Peyer's patch (tissue), 4 donors: ENCODE measurements at regions not wholly inside any gene's neighbourhood (a gene's known extent, or its start where the extent isn't known, plus 50 kb on each side); places are given as distances from the start of the nearest gene placed in this dataset.

Experiments used
- DNase-seq, 3 donors: peaks; one replicate each; pipeline ENCODE4 v3.0.0-alpha.2; 2017 to 2019
- H3K27ac ChIP-seq, 4 donors: fragments of 200-600 bp; sonication (generic); one replicate each; pipeline ENCODE4 v1.5.1; 2016 to 2019
- H3K27me3 ChIP-seq, 2 donors: fragments of 200-600 bp; sonication (generic); one replicate each; pipeline ENCODE4 v1.5.1; 2019
- H3K36me3 ChIP-seq, 3 donors: fragments of 200-600 bp; sonication (generic); one replicate each; pipeline ENCODE4 v1.5.1; 2016 to 2019
- H3K4me1 ChIP-seq, 4 donors: fragments of 200-600 bp; sonication (generic); one replicate each; pipeline ENCODE4 v1.5.1; 2016 to 2019
- H3K4me3 ChIP-seq, 4 donors: fragments of 200-600 bp; sonication (generic); 1 replicate in 3 of 4; 2 replicates in 1 of 4; pipeline ENCODE4 v1.5.1; 2016 to 2019; ENCODE audit warnings: mild to moderate bottlenecking in 1 of 4
- H3K9me3 ChIP-seq, 4 donors: fragments of 200-600 bp; sonication (generic); one replicate each; pipeline ENCODE4 v1.5.1; 2016 to 2019; ENCODE audit warnings: mild to moderate bottlenecking in 1 of 4
- CTCF ChIP-seq, 6 experiments: fragments of 450-650 bp in 4 of 6; fragments of 200-600 bp in 2 of 6; sonication (generic) in 1 of 6; IDR thresholded peaks; one replicate each; pipeline ENCODE4 v1.5.1; 2017 to 2019; ENCODE audit warnings: antibody characterized with exemption in 6 of 6, mild to moderate bottlenecking in 3 of 6, moderate library complexity in 1 of 6
- POLR2A ChIP-seq, 2 donors: fragments of 450-650 bp; IDR thresholded peaks; one replicate each; pipeline ENCODE4 v1.5.1; 2017; ENCODE audit warnings: antibody characterized with exemption in 2 of 2, mild to moderate bottlenecking in 2 of 2, moderate library complexity in 2 of 2

GRCh38 chr9:86721226-86721781 is 226.0 kb downstream of the GAS1 start:
- no peaks in the 10 kb centered on the region for H3K4me1 ChIP-seq
- no peaks in the 10 kb centered on the region for H3K9me3 ChIP-seq
- H3K36me3 ChIP-seq = no peaks in the 10 kb centered on the region
- no peaks in the 10 kb centered on the region for H3K27me3 ChIP-seq
- no peak overlapping the region for H3K4me3 ChIP-seq
- no peak for TF ChIP-seq CTCF (IDR thresholded peaks at IDR 0.05)
- TF ChIP-seq POLR2A (IDR thresholded peaks at IDR 0.05) = no peak
- DNase-seq = no peak
- peak overlapping the region in 1 of 4 donors; percentile 20 for H3K27ac ChIP-seq

GRCh38 chr9:86720639-86721225 is 226.6 kb downstream of the GAS1 start:
- H3K27ac ChIP-seq = no peak overlapping the region
- H3K9me3 ChIP-seq = no peaks in the 10 kb centered on the region
- H3K4me1 ChIP-seq = no peaks in the 10 kb centered on the region
- H3K27me3 ChIP-seq = no peaks in the 10 kb centered on the region
- DNase-seq = no peak
- no peaks in the 10 kb centered on the region for H3K36me3 ChIP-seq
- TF ChIP-seq POLR2A (IDR thresholded peaks at IDR 0.05) = no peak
- no peak for TF ChIP-seq CTCF (IDR thresholded peaks at IDR 0.05)
- H3K4me3 ChIP-seq = no peak overlapping the region

GRCh38 chr9:86718388-86719049 is 228.8 kb downstream of the GAS1 start:
- Histone ChIP-seq H3K36me3 (no peaks in the 10 kb centered on the region), H3K4me3 (no peak overlapping the region), H3K27me3 (no peaks in the 10 kb centered on the region), H3K27ac (no peak overlapping the region), H3K4me1 (no peaks in the 10 kb centered on the region), H3K9me3 (no peaks in the 10 kb centered on the region)
- no peak for TF ChIP-seq POLR2A (IDR thresholded peaks at IDR 0.05)
- TF ChIP-seq CTCF (IDR thresholded peaks at IDR 0.05) = no peak
- no peak for DNase-seq

- DNase-seq = no peak
- Histone ChIP-seq H3K4me3 (no peak overlapping the region), H3K36me3 (no peaks in the 10 kb centered on the region), H3K9me3 (no peaks in the 10 kb centered on the region), H3K27me3 (no peaks in the 10 kb centered on the region), H3K4me1 (no peaks in the 10 kb centered on the region), H3K27ac (no peak overlapping the region)
- no peak for TF ChIP-seq CTCF (IDR thresholded peaks at IDR 0.05)
- no peak for TF ChIP-seq POLR2A (IDR thresholded peaks at IDR 0.05)
These were observed 230.9 kb downstream of the GAS1 start for GRCh38 chr9:86716326-86716922.

GRCh38 chr9:86714999-86715398 is 232.3 kb downstream of the GAS1 start:
- H3K4me1 ChIP-seq = no peaks in the 10 kb centered on the region
- H3K4me3 ChIP-seq = no peak overlapping the region
- no peaks in the 10 kb centered on the region for H3K36me3 ChIP-seq
- DNase-seq = no peak
- H3K27me3 ChIP-seq = no peaks in the 10 kb centered on the region
- no peak for TF ChIP-seq CTCF (IDR thresholded peaks at IDR 0.05)
- TF ChIP-seq POLR2A (IDR thresholded peaks at IDR 0.05) = no peak
- no peak overlapping the region for H3K27ac ChIP-seq
- H3K9me3 ChIP-seq = no peaks in the 10 kb centered on the region
